Lower lobe of right lung (tissue), 2 donors: ENCODE measurements at regions not wholly inside any gene's neighbourhood (a gene's known extent, or its start where the extent isn't known, plus 50 kb on each side); places are given as distances from the start of the nearest gene placed in this dataset.

ENCODE experiments used
- ATAC-seq, 2 donors: fragments of 200-7000 bp; cut with Tn5 transposase; one replicate each; pipeline ENCODE4 v1.9.1; 2020 to 2022; ENCODE audit warnings: mild to moderate bottlenecking in 2 of 2, moderate library complexity in 2 of 2
- DNase-seq: peaks from one replicate; pipeline ENCODE4 v3.0.0-alpha.2; 2020
- H3K27ac ChIP-seq: fragments of 200-600 bp; one replicate; pipeline ENCODE4 v1.8.0; 2022
- H3K27me3 ChIP-seq: fragments of 200-600 bp; one replicate; pipeline ENCODE4 v1.8.0; 2022; ENCODE audit warnings: low read depth
- H3K36me3 ChIP-seq: fragments of 200-600 bp; one replicate; pipeline ENCODE4 v1.8.0; 2022; ENCODE audit warnings: mild to moderate bottlenecking
- H3K4me1 ChIP-seq: fragments of 200-600 bp; one replicate; pipeline ENCODE4 v1.8.0; 2022
- H3K4me3 ChIP-seq: fragments of 200-600 bp; one replicate; pipeline ENCODE4 v1.8.0; 2022; ENCODE audit warnings: mild to moderate bottlenecking
- H3K9me3 ChIP-seq: fragments of 200-600 bp; one replicate; pipeline ENCODE4 v1.8.0; 2022
- CTCF ChIP-seq: fragments of 200-600 bp; IDR thresholded peaks from one replicate; pipeline ENCODE4 v1.8.0; 2022; ENCODE audit warnings: antibody characterized with exemption, mild to moderate bottlenecking
- intact Hi-C: fragments of 100-400 bp; cut with DNase I; formaldehyde crosslinking; loops from one replicate; pipeline ENCODE4 v1.11.0; 2022
- donor health status: DM: no; HTN: yes; CAD: no; lungs with severe emphysema.

GRCh38 chr6:169869301-169869700 is 117.9 kb downstream of the ERMARD start:
- H3K36me3 ChIP-seq, result no peaks in the 10 kb centered on the region
- intact Hi-C loops, result no loop called here
- H3K9me3 ChIP-seq, result no peaks in the 10 kb centered on the region
- H3K4me3 ChIP-seq, result no peak overlapping the region
- no peak for TF ChIP-seq CTCF
- H3K4me1 ChIP-seq, result no peaks in the 10 kb centered on the region
- ATAC-seq (no peak), DNase-seq (no peak)
- no peaks in the 10 kb centered on the region for H3K27me3 ChIP-seq
- H3K27ac ChIP-seq, result no peak overlapping the region

DNA sequence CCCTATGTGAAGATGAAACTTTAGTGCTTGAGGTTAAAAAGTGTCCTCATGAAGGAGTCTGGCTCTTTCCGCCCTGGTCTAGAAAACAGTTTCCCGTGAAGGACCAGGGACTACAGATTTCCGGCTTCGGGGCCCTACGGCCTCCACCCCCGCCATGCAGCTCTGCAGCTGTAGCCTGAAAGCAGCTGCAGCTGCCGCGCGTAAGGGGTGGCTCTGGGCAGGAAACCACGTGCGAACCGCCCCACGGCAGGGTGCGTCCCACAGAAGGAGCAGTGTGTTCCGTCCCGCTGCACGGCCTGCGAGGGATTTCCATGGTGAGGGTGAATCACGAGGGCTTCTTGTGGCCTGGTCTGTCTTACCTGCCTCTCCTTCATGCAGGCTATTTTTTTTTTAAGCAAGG is 117.0 kb downstream of the ERMARD start:
- Histone ChIP-seq H3K4me1 (no peaks in the 10 kb centered on the region), H3K9me3 (no peaks in the 10 kb centered on the region), H3K27ac (no peak overlapping the region), H3K36me3 (no peaks in the 10 kb centered on the region), H3K4me3 (no peak overlapping the region), H3K27me3 (no peaks in the 10 kb centered on the region)
- TF ChIP-seq CTCF, result no peak
- intact Hi-C loops, result no loop called here
- peak; percentile 76 to 84 for ATAC-seq
- no peak for DNase-seq

DNA sequence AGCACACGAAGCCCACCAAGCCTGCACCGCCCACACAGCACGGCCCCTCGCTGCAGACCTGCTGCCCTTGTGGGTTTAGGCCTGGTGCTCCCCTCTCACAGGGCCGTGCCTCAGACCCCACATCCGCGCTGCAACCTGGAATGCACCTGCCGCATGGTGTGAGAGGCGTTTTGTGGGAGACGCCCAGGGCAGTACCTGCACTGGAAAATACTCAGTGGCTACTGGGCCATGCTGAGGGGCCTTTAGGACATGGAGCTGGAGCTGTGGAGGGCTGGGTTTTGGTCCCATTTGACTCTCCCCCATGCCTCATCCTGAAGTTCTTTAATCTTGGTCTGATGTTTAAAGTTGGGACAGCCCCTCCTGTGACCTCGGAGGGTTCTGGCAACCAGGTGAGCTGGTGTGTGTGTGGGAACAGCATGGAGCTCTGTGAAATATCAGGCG is 116.3 kb downstream of the ERMARD start:
- H3K9me3 ChIP-seq, result no peaks in the 10 kb centered on the region
- peak in 1 of 2 donors; percentile 15 for ATAC-seq
- H3K4me3 ChIP-seq, result no peak overlapping the region
- no peak overlapping the region for H3K27ac ChIP-seq
- DNase-seq, result no peak
- H3K27me3 ChIP-seq, result no peaks in the 10 kb centered on the region
- no peak for TF ChIP-seq CTCF
- intact Hi-C loops, result no loop called here
- H3K4me1 ChIP-seq, result no peaks in the 10 kb centered on the region
- no peaks in the 10 kb centered on the region for H3K36me3 ChIP-seq

DNA sequence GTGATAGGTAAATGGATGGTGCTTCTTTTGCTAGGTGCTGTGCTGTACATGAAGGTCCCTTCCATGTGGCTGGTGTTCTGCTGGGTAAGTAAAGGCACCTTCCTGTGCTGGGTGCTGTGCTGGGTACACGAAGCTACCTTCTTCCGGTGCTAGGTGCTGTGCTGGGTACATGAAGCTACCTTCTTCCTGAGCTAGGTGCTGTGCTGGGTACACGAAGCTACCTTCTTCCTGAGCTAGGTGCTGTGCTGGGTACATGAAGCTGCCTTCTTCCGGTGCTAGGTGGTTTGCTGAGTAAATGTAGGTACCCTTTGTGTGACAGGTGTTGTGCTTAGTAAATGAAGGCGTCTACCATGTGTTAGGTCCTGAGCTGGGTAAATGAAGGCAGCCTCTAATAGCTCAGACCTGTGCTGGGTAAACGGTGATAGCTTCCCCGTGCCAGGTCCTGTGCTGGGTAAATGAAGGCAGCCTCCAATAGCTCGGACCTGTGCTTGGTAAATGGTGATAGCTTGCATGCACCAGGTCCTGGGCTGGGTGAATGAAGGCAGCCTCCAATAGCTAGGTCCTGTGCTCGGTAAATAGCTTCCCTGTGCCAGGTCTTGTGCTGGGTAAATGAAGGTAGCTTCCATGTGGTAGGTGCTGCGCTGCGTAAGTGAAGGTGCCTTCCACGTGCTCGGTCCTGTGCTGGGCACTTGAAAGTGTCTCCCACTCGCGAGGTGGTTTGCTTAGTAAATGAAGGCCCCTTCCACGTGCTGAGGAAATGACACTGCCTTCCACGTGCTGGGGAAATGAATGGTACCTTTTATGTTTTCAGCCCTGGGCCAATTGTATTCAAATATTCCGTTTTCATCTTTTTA is 115.5 kb downstream of the ERMARD start:
- H3K9me3 ChIP-seq, result no peaks in the 10 kb centered on the region
- ATAC-seq (no peak), DNase-seq (no peak)
- H3K4me3 ChIP-seq, result no peak overlapping the region
- H3K36me3 ChIP-seq, result no peaks in the 10 kb centered on the region
- intact Hi-C loops, result no loop called here
- no peaks in the 10 kb centered on the region for H3K27me3 ChIP-seq
- no peak for TF ChIP-seq CTCF
- H3K27ac ChIP-seq, result no peak overlapping the region
- H3K4me1 ChIP-seq, result peaks cover 1% of the 10 kb centered on the region

- TF ChIP-seq CTCF, result no peak
- H3K9me3 ChIP-seq, result no peaks in the 10 kb centered on the region
- peaks cover 5% of the 10 kb centered on the region for H3K4me1 ChIP-seq
- intact Hi-C loops, result no loop called here
- H3K27ac ChIP-seq, result no peak overlapping the region
- ATAC-seq (no peak), DNase-seq (no peak)
- H3K4me3 ChIP-seq, result no peak overlapping the region
- H3K36me3 ChIP-seq, result no peaks in the 10 kb centered on the region
- no peaks in the 10 kb centered on the region for H3K27me3 ChIP-seq
These were observed 114.7 kb downstream of the ERMARD start for GRCh38 chr6:169866140-169866534.
